ENCODE measurements at regions not wholly inside any gene's neighbourhood (a gene's known extent, or its start where the extent isn't known, plus 50 kb on each side); places are given as distances from the start of the nearest gene placed in this dataset.

- H3K27me3 Mint-ChIP-seq (ENCODE audit: low read depth): peaks cover 9% of the 10 kb centered on the region
- no peak for DNase-seq (ENCODE audit: low read depth, low spot score)
- no peaks in the 10 kb centered on the region for H3K36me3 Mint-ChIP-seq (ENCODE audit: low read depth)
- H3K9me3 Mint-ChIP-seq: peaks cover 9% of the 10 kb centered on the region
- H3K4me1 Mint-ChIP-seq: no peaks in the 10 kb centered on the region
- H3K27ac Mint-ChIP-seq (ENCODE audit: unreplicated experiment): no peak overlapping the region
- no peak for TF ChIP-seq CTCF (conservative IDR thresholded peaks at IDR 0.05)
- no peak overlapping the region for H3K4me3 Mint-ChIP-seq
These were observed 175.8 kb upstream of the GALNT2 start for GRCh38 chr1:229891227-229891626.

- no peak overlapping the region for H3K4me3 Mint-ChIP-seq
- H3K27ac Mint-ChIP-seq (ENCODE audit: unreplicated experiment): no peak overlapping the region
- no peaks in the 10 kb centered on the region for H3K36me3 Mint-ChIP-seq (ENCODE audit: low read depth)
- no peak for TF ChIP-seq CTCF (conservative IDR thresholded peaks at IDR 0.05)
- peaks cover 9% of the 10 kb centered on the region for H3K9me3 Mint-ChIP-seq
- no peaks in the 10 kb centered on the region for H3K4me1 Mint-ChIP-seq
- H3K27me3 Mint-ChIP-seq (ENCODE audit: low read depth): peaks cover 9% of the 10 kb centered on the region
- DNase-seq (ENCODE audit: low read depth, low spot score): no peak
These were observed 174.4 kb upstream of the GALNT2 start for GRCh38 chr1:229892515-229893117.

- H3K36me3 Mint-ChIP-seq (ENCODE audit: low read depth): no peaks in the 10 kb centered on the region
- H3K9me3 Mint-ChIP-seq: peaks cover 5% of the 10 kb centered on the region
- no peak for DNase-seq (ENCODE audit: low read depth, low spot score)
- H3K4me3 Mint-ChIP-seq: no peak overlapping the region
- peaks cover 9% of the 10 kb centered on the region for H3K27me3 Mint-ChIP-seq (ENCODE audit: low read depth)
- no peaks in the 10 kb centered on the region for H3K4me1 Mint-ChIP-seq
- TF ChIP-seq CTCF (conservative IDR thresholded peaks at IDR 0.05): no peak
- H3K27ac Mint-ChIP-seq (ENCODE audit: unreplicated experiment): no peak overlapping the region
These were observed 173.1 kb upstream of the GALNT2 start for GRCh38 chr1:229893762-229894444.

GRCh38 chr1:229894532-229894931 is 172.5 kb upstream of the GALNT2 start:
- no peak for TF ChIP-seq CTCF (conservative IDR thresholded peaks at IDR 0.05)
- Mint-ChIP-seq H3K4me1 (no peaks in the 10 kb centered on the region), H3K27me3 (ENCODE audit: low read depth) (peaks cover 9% of the 10 kb centered on the region), H3K27ac (ENCODE audit: unreplicated experiment) (no peak overlapping the region), H3K36me3 (ENCODE audit: low read depth) (no peaks in the 10 kb centered on the region), H3K4me3 (no peak overlapping the region), H3K9me3 (peaks cover under 1% of the 10 kb centered on the region)
- no peak for DNase-seq (ENCODE audit: low read depth, low spot score)

GRCh38 chr1:229895605-229896004 is 171.4 kb upstream of the GALNT2 start:
- no peak overlapping the region for H3K4me3 Mint-ChIP-seq
- peaks cover 6% of the 10 kb centered on the region for H3K9me3 Mint-ChIP-seq
- peaks cover 9% of the 10 kb centered on the region for H3K27me3 Mint-ChIP-seq (ENCODE audit: low read depth)
- no peaks in the 10 kb centered on the region for H3K36me3 Mint-ChIP-seq (ENCODE audit: low read depth)
- no peaks in the 10 kb centered on the region for H3K4me1 Mint-ChIP-seq
- no peak for TF ChIP-seq CTCF (conservative IDR thresholded peaks at IDR 0.05)
- H3K27ac Mint-ChIP-seq (ENCODE audit: unreplicated experiment): no peak overlapping the region
- no peak for DNase-seq (ENCODE audit: low read depth, low spot score)

All from neural crest cell (in vitro differentiated cells).